ENCODE measurements at regions not wholly inside any gene's neighbourhood (a gene's known extent, or its start where the extent isn't known, plus 50 kb on each side); places are given as distances from the start of the nearest gene placed in this dataset.
"Not testable (repeated sequence)": the region's sequence is repeated elsewhere in the genome, so short reads cannot be mapped to it uniquely, and the experiment has no call there.

GRCh38 chr2:225814554-225814953, 415.0 kb downstream of the NYAP2 start:
- Histone ChIP-seq H3K27ac (ENCODE audit: low read depth, low read length) (no peak overlapping the region), H3K4me3 (ENCODE audit: low read length) (no peak overlapping the region)

GRCh38 chr2:225806105-225806504, 406.6 kb downstream of the NYAP2 start:
- H3K36me3 ChIP-seq (ENCODE audit: control insufficient read depth, insufficient read depth, low read length), result no peaks in the 10 kb centered on the region
- no peaks in the 10 kb centered on the region for H3K4me1 ChIP-seq (ENCODE audit: control insufficient read depth, insufficient read depth, low read length)

More at GRCh38 chr2:225814554-225814953, 415.0 kb downstream of the NYAP2 start:
- H3K36me3 ChIP-seq (ENCODE audit: control insufficient read depth, insufficient read depth, low read length), result no peaks in the 10 kb centered on the region
- no peaks in the 10 kb centered on the region for H3K4me1 ChIP-seq (ENCODE audit: control insufficient read depth, insufficient read depth, low read length)
- no peak overlapping the region for H3K9ac ChIP-seq (ENCODE audit: low read length)
- H3K27me3 ChIP-seq (ENCODE audit: control insufficient read depth, insufficient read depth, low read length), result no peaks in the 10 kb centered on the region

GRCh38 chr2:225802076-225802475, 402.6 kb downstream of the NYAP2 start:
- H3K27ac ChIP-seq (ENCODE audit: low read depth, low read length); H3K4me3 ChIP-seq (ENCODE audit: low read length); H3K9ac ChIP-seq (ENCODE audit: low read length); H3K36me3 ChIP-seq (ENCODE audit: control insufficient read depth, insufficient read depth, low read length); H3K27me3 ChIP-seq (ENCODE audit: control insufficient read depth, insufficient read depth, low read length); H3K4me1 ChIP-seq (ENCODE audit: control insufficient read depth, insufficient read depth, low read length): not testable (repeated sequence)

More at GRCh38 chr2:225806105-225806504, 406.6 kb downstream of the NYAP2 start:
- Histone ChIP-seq H3K27me3 (ENCODE audit: control insufficient read depth, insufficient read depth, low read length) (no peaks in the 10 kb centered on the region), H3K27ac (ENCODE audit: low read depth, low read length) (no peak overlapping the region), H3K4me3 (ENCODE audit: low read length) (no peak overlapping the region), H3K9ac (ENCODE audit: low read length) (no peak overlapping the region)

- Histone ChIP-seq H3K27me3 (ENCODE audit: control insufficient read depth, insufficient read depth, low read length) (no peaks in the 10 kb centered on the region), H3K9ac (ENCODE audit: low read length) (no peak overlapping the region), H3K36me3 (ENCODE audit: control insufficient read depth, insufficient read depth, low read length) (no peaks in the 10 kb centered on the region), H3K27ac (ENCODE audit: low read depth, low read length) (no peak overlapping the region), H3K4me1 (ENCODE audit: control insufficient read depth, insufficient read depth, low read length) (no peaks in the 10 kb centered on the region), H3K4me3 (ENCODE audit: low read length) (no peak overlapping the region)
Measured at GRCh38 chr2:225797394-225797793, 397.9 kb downstream of the NYAP2 start.

- Histone ChIP-seq H3K27me3 (ENCODE audit: control insufficient read depth, insufficient read depth, low read length) (no peaks in the 10 kb centered on the region), H3K9ac (ENCODE audit: low read length) (no peak overlapping the region), H3K4me1 (ENCODE audit: control insufficient read depth, insufficient read depth, low read length) (no peaks in the 10 kb centered on the region)
Measured at GRCh38 chr2:225794652-225795400, 395.3 kb downstream of the NYAP2 start.

GRCh38 chr2:225793736-225794550, 394.4 kb downstream of the NYAP2 start:
- no peak overlapping the region for H3K4me3 ChIP-seq (ENCODE audit: low read length)
- no peaks in the 10 kb centered on the region for H3K4me1 ChIP-seq (ENCODE audit: control insufficient read depth, insufficient read depth, low read length)
- no peak overlapping the region for H3K27ac ChIP-seq (ENCODE audit: low read depth, low read length)
- H3K9ac ChIP-seq (ENCODE audit: low read length), result no peak overlapping the region
- no peaks in the 10 kb centered on the region for H3K36me3 ChIP-seq (ENCODE audit: control insufficient read depth, insufficient read depth, low read length)
- no peaks in the 10 kb centered on the region for H3K27me3 ChIP-seq (ENCODE audit: control insufficient read depth, insufficient read depth, low read length)

More at GRCh38 chr2:225794652-225795400, 395.3 kb downstream of the NYAP2 start:
- H3K27ac ChIP-seq (ENCODE audit: low read depth, low read length), result no peak overlapping the region
- no peaks in the 10 kb centered on the region for H3K36me3 ChIP-seq (ENCODE audit: control insufficient read depth, insufficient read depth, low read length)
- H3K4me3 ChIP-seq (ENCODE audit: low read length), result no peak overlapping the region

GRCh38 chr2:225788571-225789094, 389.1 kb downstream of the NYAP2 start:
- H3K4me3 ChIP-seq (ENCODE audit: low read length), result no peak overlapping the region
- no peak overlapping the region for H3K27ac ChIP-seq (ENCODE audit: low read depth, low read length)
- no peaks in the 10 kb centered on the region for H3K4me1 ChIP-seq (ENCODE audit: control insufficient read depth, insufficient read depth, low read length)
- no peaks in the 10 kb centered on the region for H3K36me3 ChIP-seq (ENCODE audit: control insufficient read depth, insufficient read depth, low read length)
- H3K9ac ChIP-seq (ENCODE audit: low read length), result no peak overlapping the region
- H3K27me3 ChIP-seq (ENCODE audit: control insufficient read depth, insufficient read depth, low read length), result no peaks in the 10 kb centered on the region

- Histone ChIP-seq H3K9ac (ENCODE audit: low read length) (no peak overlapping the region), H3K36me3 (ENCODE audit: control insufficient read depth, insufficient read depth, low read length) (no peaks in the 10 kb centered on the region), H3K27ac (ENCODE audit: low read depth, low read length) (no peak overlapping the region), H3K4me3 (ENCODE audit: low read length) (no peak overlapping the region), H3K27me3 (ENCODE audit: control insufficient read depth, insufficient read depth, low read length) (no peaks in the 10 kb centered on the region), H3K4me1 (ENCODE audit: control insufficient read depth, insufficient read depth, low read length) (no peaks in the 10 kb centered on the region)
Measured at GRCh38 chr2:225787497-225787896, 388.0 kb downstream of the NYAP2 start.

- H3K9ac ChIP-seq (ENCODE audit: low read length), result no peak overlapping the region
- H3K4me1 ChIP-seq (ENCODE audit: control insufficient read depth, insufficient read depth, low read length), result no peaks in the 10 kb centered on the region
- no peaks in the 10 kb centered on the region for H3K36me3 ChIP-seq (ENCODE audit: control insufficient read depth, insufficient read depth, low read length)
- H3K4me3 ChIP-seq (ENCODE audit: low read length), result no peak overlapping the region
- H3K27me3 ChIP-seq (ENCODE audit: control insufficient read depth, insufficient read depth, low read length), result no peaks in the 10 kb centered on the region
- no peak overlapping the region for H3K27ac ChIP-seq (ENCODE audit: low read depth, low read length)
Measured at GRCh38 chr2:225781991-225782390, 382.5 kb downstream of the NYAP2 start.

GRCh38 chr2:225781145-225781544, 381.6 kb downstream of the NYAP2 start:
- Histone ChIP-seq H3K27me3 (ENCODE audit: control insufficient read depth, insufficient read depth, low read length) (no peaks in the 10 kb centered on the region), H3K4me1 (ENCODE audit: control insufficient read depth, insufficient read depth, low read length) (no peaks in the 10 kb centered on the region), H3K9ac (ENCODE audit: low read length) (no peak overlapping the region), H3K4me3 (ENCODE audit: low read length) (no peak overlapping the region), H3K27ac (ENCODE audit: low read depth, low read length) (no peak overlapping the region), H3K36me3 (ENCODE audit: control insufficient read depth, insufficient read depth, low read length) (no peaks in the 10 kb centered on the region)

GRCh38 chr2:225779829-225780228, 380.3 kb downstream of the NYAP2 start:
- no peak overlapping the region for H3K4me3 ChIP-seq (ENCODE audit: low read length)
- no peak overlapping the region for H3K9ac ChIP-seq (ENCODE audit: low read length)
- no peaks in the 10 kb centered on the region for H3K4me1 ChIP-seq (ENCODE audit: control insufficient read depth, insufficient read depth, low read length)
- H3K27me3 ChIP-seq (ENCODE audit: control insufficient read depth, insufficient read depth, low read length), result no peaks in the 10 kb centered on the region
- no peaks in the 10 kb centered on the region for H3K36me3 ChIP-seq (ENCODE audit: control insufficient read depth, insufficient read depth, low read length)
- H3K27ac ChIP-seq (ENCODE audit: low read depth, low read length), result no peak overlapping the region

GRCh38 chr2:225773148-225773547, 373.6 kb downstream of the NYAP2 start:
- H3K36me3 ChIP-seq (ENCODE audit: control insufficient read depth, insufficient read depth, low read length), result no peaks in the 10 kb centered on the region
- no peak overlapping the region for H3K4me3 ChIP-seq (ENCODE audit: low read length)
- H3K27ac ChIP-seq (ENCODE audit: low read depth, low read length), result no peak overlapping the region
- H3K27me3 ChIP-seq (ENCODE audit: control insufficient read depth, insufficient read depth, low read length), result no peaks in the 10 kb centered on the region
- no peak overlapping the region for H3K9ac ChIP-seq (ENCODE audit: low read length)
- H3K4me1 ChIP-seq (ENCODE audit: control insufficient read depth, insufficient read depth, low read length), result no peaks in the 10 kb centered on the region

All from rectal smooth muscle tissue (tissue), 1 donor.